Mesothelial cell of epicardium (in vitro differentiated cells): ENCODE measurements at regions not wholly inside any gene's neighbourhood (a gene's known extent, or its start where the extent isn't known, plus 50 kb on each side); places are given as distances from the start of the nearest gene placed in this dataset.

Source experiments
- DNase-seq, 2 experiments: peaks; one replicate each; pipeline ENCODE4 v3.0.0; 2021; ENCODE audit warnings: low spot score in 2 of 2; ENCODE audit not compliant: unreplicated experiment in 2 of 2
- H3K27ac Mint-ChIP-seq: 2 replicates; pipeline ENCODE4 v1.8.0; 2021; ENCODE audit warnings: mixed read lengths
- H3K27me3 Mint-ChIP-seq: 2 replicates; pipeline ENCODE4 v1.8.0; 2021; ENCODE audit warnings: low read depth, mixed read lengths
- H3K36me3 Mint-ChIP-seq: 2 replicates; pipeline ENCODE4 v1.8.0; 2021; ENCODE audit warnings: mixed read lengths
- H3K4me1 Mint-ChIP-seq: 2 replicates; pipeline ENCODE4 v1.8.0; 2021; ENCODE audit warnings: mixed read lengths
- H3K4me3 Mint-ChIP-seq: 2 replicates; pipeline ENCODE4 v1.8.0; 2021; ENCODE audit warnings: mild to moderate bottlenecking, moderate library complexity, mixed read lengths
- H3K9me3 Mint-ChIP-seq: 2 replicates; pipeline ENCODE4 v1.8.0; 2021; ENCODE audit warnings: mixed read lengths
- TF ChIP-seq, protein P1 (sequence below): fragments of 200-600 bp; sonication (generic); IDR thresholded peaks from one replicate; pipeline ENCODE4 v1.5.0; 2021; ENCODE audit warnings: antibody characterized with exemption; ENCODE audit not compliant: unreplicated experiment

GRCh38 chr20:52905241-52905994, 66.7 kb upstream of the TSHZ2 start:
- TF ChIP-seq, protein P1, sequence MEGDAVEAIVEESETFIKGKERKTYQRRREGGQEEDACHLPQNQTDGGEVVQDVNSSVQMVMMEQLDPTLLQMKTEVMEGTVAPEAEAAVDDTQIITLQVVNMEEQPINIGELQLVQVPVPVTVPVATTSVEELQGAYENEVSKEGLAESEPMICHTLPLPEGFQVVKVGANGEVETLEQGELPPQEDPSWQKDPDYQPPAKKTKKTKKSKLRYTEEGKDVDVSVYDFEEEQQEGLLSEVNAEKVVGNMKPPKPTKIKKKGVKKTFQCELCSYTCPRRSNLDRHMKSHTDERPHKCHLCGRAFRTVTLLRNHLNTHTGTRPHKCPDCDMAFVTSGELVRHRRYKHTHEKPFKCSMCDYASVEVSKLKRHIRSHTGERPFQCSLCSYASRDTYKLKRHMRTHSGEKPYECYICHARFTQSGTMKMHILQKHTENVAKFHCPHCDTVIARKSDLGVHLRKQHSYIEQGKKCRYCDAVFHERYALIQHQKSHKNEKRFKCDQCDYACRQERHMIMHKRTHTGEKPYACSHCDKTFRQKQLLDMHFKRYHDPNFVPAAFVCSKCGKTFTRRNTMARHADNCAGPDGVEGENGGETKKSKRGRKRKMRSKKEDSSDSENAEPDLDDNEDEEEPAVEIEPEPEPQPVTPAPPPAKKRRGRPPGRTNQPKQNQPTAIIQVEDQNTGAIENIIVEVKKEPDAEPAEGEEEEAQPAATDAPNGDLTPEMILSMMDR: no peak
- Mint-ChIP-seq H3K36me3 (no peaks in the 10 kb centered on the region), H3K9me3 (no peaks in the 10 kb centered on the region), H3K27ac (no peak overlapping the region), H3K27me3 (peaks cover 29% of the 10 kb centered on the region), H3K4me1 (peaks cover 11% of the 10 kb centered on the region), H3K4me3 (no peak overlapping the region)
- DNase-seq: no peak

DNA sequence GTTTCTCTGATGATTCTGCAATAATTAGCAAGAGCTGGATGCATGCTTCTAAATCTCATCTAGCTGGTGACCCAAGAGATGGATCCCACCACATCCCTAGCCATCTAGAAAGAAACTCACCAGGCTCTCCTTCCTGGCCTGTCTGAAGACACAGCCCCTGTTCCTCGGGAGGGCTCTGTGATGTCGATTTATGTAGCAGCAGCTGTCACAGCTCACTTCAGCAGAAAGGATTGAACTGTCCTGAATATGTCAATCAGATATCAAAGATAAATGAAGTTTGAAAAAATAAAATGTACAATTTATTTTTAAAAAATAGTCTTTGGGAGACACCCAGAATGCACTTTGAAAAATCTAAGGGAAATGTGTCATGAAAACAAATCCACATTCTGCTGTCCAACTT, 67.3 kb upstream of the TSHZ2 start:
- Mint-ChIP-seq H3K27ac (no peak overlapping the region), H3K27me3 (peaks cover 29% of the 10 kb centered on the region), H3K9me3 (no peaks in the 10 kb centered on the region), H3K4me1 (peaks cover 11% of the 10 kb centered on the region), H3K36me3 (no peaks in the 10 kb centered on the region), H3K4me3 (no peak overlapping the region)
- TF ChIP-seq, protein P1: no peak
- DNase-seq: no peak

- Mint-ChIP-seq H3K27me3 (peaks cover 18% of the 10 kb centered on the region), H3K4me1 (peaks cover 30% of the 10 kb centered on the region), H3K9me3 (no peaks in the 10 kb centered on the region), H3K4me3 (no peak overlapping the region), H3K36me3 (no peaks in the 10 kb centered on the region), H3K27ac (peak overlapping the region; percentile 11)
- TF ChIP-seq, protein P1: no peak
- no peak for DNase-seq
These were observed 73.0 kb upstream of the TSHZ2 start for GRCh38 chr20:52899041-52899608.

- TF ChIP-seq, protein P1: no peak
- Mint-ChIP-seq H3K36me3 (no peaks in the 10 kb centered on the region), H3K27ac (peak overlapping the region; percentile 68), H3K9me3 (no peaks in the 10 kb centered on the region), H3K4me3 (no peak overlapping the region), H3K4me1 (peaks cover 31% of the 10 kb centered on the region), H3K27me3 (peaks cover under 1% of the 10 kb centered on the region)
- no peak for DNase-seq
These were observed 75.8 kb upstream of the TSHZ2 start for GRCh38 chr20:52896348-52896747.

DNA sequence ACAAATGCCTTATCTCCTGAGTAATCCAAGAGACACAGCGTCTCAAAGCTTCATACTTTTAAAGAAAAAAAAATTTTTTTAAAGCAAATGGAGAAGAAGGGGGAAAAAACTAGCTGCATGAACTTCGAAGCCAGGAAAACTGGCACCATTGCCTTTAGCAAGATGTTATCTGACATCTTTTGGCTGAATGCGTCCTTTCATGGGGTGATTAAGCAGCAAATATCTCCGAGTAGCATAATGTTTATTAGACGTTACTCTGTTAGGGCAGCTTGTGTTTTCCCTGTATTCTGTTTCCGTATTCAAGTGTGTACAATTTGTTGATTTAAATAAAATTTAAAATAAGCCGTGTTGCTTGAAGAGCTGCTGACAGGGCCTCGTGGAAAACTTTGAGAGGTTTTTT, 76.5 kb upstream of the TSHZ2 start:
- no peaks in the 10 kb centered on the region for H3K36me3 Mint-ChIP-seq
- no peak for DNase-seq

More for the DNA sequence above, 76.5 kb upstream of the TSHZ2 start:
- Mint-ChIP-seq H3K9me3 (peaks cover 5% of the 10 kb centered on the region), H3K27ac (peak overlapping the region; percentile 68), H3K4me1 (peaks cover 31% of the 10 kb centered on the region), H3K4me3 (no peak overlapping the region), H3K27me3 (no peaks in the 10 kb centered on the region)
- TF ChIP-seq, protein P1: no peak
